Osteoblast (primary cell): ENCODE measurements at regions not wholly inside any gene's neighbourhood (a gene's known extent, or its start where the extent isn't known, plus 50 kb on each side); places are given as distances from the start of the nearest gene placed in this dataset.

Experiments
- DNase-seq: peaks from one replicate; pipeline ENCODE4 v3.0.0; 2011; ENCODE audit warnings: low spot score, mixed read lengths; ENCODE audit not compliant: insufficient read length; ENCODE audit errors: missing footprints
- H2AFZ ChIP-seq: 2 replicates; pipeline ENCODE4 v1.6.0; 2011; ENCODE audit warnings: mild to moderate bottlenecking, low read length
- H3K27ac ChIP-seq: 2 replicates; pipeline ENCODE4 v1.5.1; 2011; ENCODE audit warnings: mild to moderate bottlenecking, low read depth, low read length, moderate library complexity
- H3K27me3 ChIP-seq: 2 replicates; pipeline ENCODE4 v1.6.0; 2012; ENCODE audit warnings: mild to moderate bottlenecking, control low read depth, inconsistent platforms, low read length, moderate library complexity; ENCODE audit not compliant: insufficient read depth
- H3K36me3 ChIP-seq: 2 replicates; pipeline ENCODE4 v1.5.1; 2011; ENCODE audit warnings: mild to moderate bottlenecking, low read length, control low read depth, moderate library complexity; ENCODE audit not compliant: insufficient read depth
- H3K4me1 ChIP-seq: 2 replicates; pipeline ENCODE4 v1.5.1; 2011; ENCODE audit warnings: mild to moderate bottlenecking, low read length, control low read depth, moderate library complexity; ENCODE audit not compliant: insufficient read depth
- H3K4me2 ChIP-seq: 2 replicates; pipeline ENCODE4 v1.6.0; 2011; ENCODE audit warnings: mild to moderate bottlenecking, low read length; ENCODE audit not compliant: insufficient read depth
- H3K4me3 ChIP-seq: fragments of 200-600 bp; sonication (generic); 3 replicates; pipeline ENCODE4 v1.5.1; 2012; ENCODE audit warnings: mild to moderate bottlenecking, low read length, inconsistent platforms; ENCODE audit not compliant: insufficient read depth
- H3K79me2 ChIP-seq: 2 replicates; pipeline ENCODE4 v1.6.0; 2012; ENCODE audit warnings: mild to moderate bottlenecking, low read length, control low read depth, inconsistent platforms; ENCODE audit not compliant: insufficient read depth
- H3K9me3 ChIP-seq: 2 replicates; pipeline ENCODE4 v1.5.1; 2011; ENCODE audit warnings: low read depth, low read length, control low read depth
- H4K20me1 ChIP-seq: 2 replicates; pipeline ENCODE4 v1.6.0; 2012; ENCODE audit warnings: mild to moderate bottlenecking, low read length, control low read depth; ENCODE audit not compliant: insufficient read depth
- CTCF ChIP-seq: IDR thresholded peaks from 2 replicates; pipeline ENCODE4 v1.5.1; 2011; ENCODE audit warnings: mild to moderate bottlenecking, low read depth, low read length, moderate library complexity; ENCODE audit errors: extremely low read depth

GRCh38 chr14:85390236-85390635 is 139.7 kb upstream of the FLRT2 start:
- Histone ChIP-seq H3K4me2 (no peak overlapping the region), H3K79me2 (no peaks in the 10 kb centered on the region), H2AFZ (no peak overlapping the region), H3K9me3 (no peaks in the 10 kb centered on the region), H3K27ac (no peak overlapping the region), H3K4me3 (no peak overlapping the region), H3K36me3 (no peaks in the 10 kb centered on the region), H3K27me3 (no peaks in the 10 kb centered on the region), H4K20me1 (no peaks in the 10 kb centered on the region), H3K4me1 (no peaks in the 10 kb centered on the region)
- no peak for DNase-seq
- no peak for TF ChIP-seq CTCF

DNA sequence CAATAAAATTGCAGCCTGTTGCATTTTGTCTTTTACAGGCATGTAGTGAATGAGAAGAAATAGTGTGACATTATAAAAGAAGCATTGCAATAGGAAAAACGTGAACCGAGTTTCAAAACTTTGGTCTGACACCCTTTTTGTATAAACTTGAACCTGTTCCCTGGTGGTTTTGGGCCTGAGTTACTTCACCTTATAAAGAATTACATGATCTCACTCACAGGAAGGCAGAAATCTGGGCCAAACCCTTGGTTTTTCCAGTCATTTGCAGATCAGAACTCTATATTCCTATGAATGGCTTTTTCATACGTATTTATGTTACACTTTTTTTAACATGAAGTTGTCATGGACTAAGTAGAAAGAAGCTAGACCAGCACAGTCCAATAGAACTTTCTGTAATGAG is 138.5 kb upstream of the FLRT2 start:
- no peaks in the 10 kb centered on the region for H4K20me1 ChIP-seq
- no peaks in the 10 kb centered on the region for H3K36me3 ChIP-seq
- no peak overlapping the region for H3K27ac ChIP-seq
- DNase-seq: no peak
- no peak overlapping the region for H3K4me3 ChIP-seq
- TF ChIP-seq CTCF: no peak
- H3K79me2 ChIP-seq: no peaks in the 10 kb centered on the region
- no peak overlapping the region for H3K4me2 ChIP-seq
- H2AFZ ChIP-seq: no peak overlapping the region
- H3K9me3 ChIP-seq: no peaks in the 10 kb centered on the region
- no peaks in the 10 kb centered on the region for H3K27me3 ChIP-seq
- no peaks in the 10 kb centered on the region for H3K4me1 ChIP-seq

- no peak for DNase-seq
- Histone ChIP-seq H3K4me3 (no peak overlapping the region), H3K36me3 (no peaks in the 10 kb centered on the region), H3K27ac (no peak overlapping the region), H4K20me1 (no peaks in the 10 kb centered on the region), H3K27me3 (no peaks in the 10 kb centered on the region), H3K4me1 (no peaks in the 10 kb centered on the region), H2AFZ (no peak overlapping the region), H3K79me2 (no peaks in the 10 kb centered on the region), H3K9me3 (no peaks in the 10 kb centered on the region), H3K4me2 (no peak overlapping the region)
- TF ChIP-seq CTCF: no peak
These were observed 138.1 kb upstream of the FLRT2 start for GRCh38 chr14:85391892-85392291.

- no peak for TF ChIP-seq CTCF
- Histone ChIP-seq H3K79me2 (no peaks in the 10 kb centered on the region), H4K20me1 (no peaks in the 10 kb centered on the region), H3K9me3 (no peaks in the 10 kb centered on the region), H3K36me3 (no peaks in the 10 kb centered on the region), H3K27me3 (no peaks in the 10 kb centered on the region), H3K4me3 (no peak overlapping the region), H3K27ac (no peak overlapping the region), H3K4me2 (no peak overlapping the region), H2AFZ (peak overlapping the region; percentile 24), H3K4me1 (no peaks in the 10 kb centered on the region)
- DNase-seq: no peak
These were observed 130.8 kb upstream of the FLRT2 start for GRCh38 chr14:85399186-85399585.
